GM18951 (cell line): ENCODE measurements at regions not wholly inside any gene's neighbourhood (a gene's known extent, or its start where the extent isn't known, plus 50 kb on each side); places are given as distances from the start of the nearest gene placed in this dataset.

Experiments used
- POLR2A ChIP-seq: IDR thresholded peaks from 4 replicates; pipeline ENCODE4 v1.6.1; 2011; ENCODE audit warnings: mild to moderate bottlenecking; ENCODE audit not compliant: insufficient read length, insufficient read depth; ENCODE audit errors: extremely low read depth
- in situ Hi-C: fragments of 300-500 bp; cut with MboI; formaldehyde crosslinking; loops from one replicate; pipeline ENCODE4 v1.12.0; 2022; ENCODE audit warnings: low sequenced_read_pairs, mixed read lengths, inconsistent platforms; ENCODE audit not compliant: unreplicated experiment

DNA sequence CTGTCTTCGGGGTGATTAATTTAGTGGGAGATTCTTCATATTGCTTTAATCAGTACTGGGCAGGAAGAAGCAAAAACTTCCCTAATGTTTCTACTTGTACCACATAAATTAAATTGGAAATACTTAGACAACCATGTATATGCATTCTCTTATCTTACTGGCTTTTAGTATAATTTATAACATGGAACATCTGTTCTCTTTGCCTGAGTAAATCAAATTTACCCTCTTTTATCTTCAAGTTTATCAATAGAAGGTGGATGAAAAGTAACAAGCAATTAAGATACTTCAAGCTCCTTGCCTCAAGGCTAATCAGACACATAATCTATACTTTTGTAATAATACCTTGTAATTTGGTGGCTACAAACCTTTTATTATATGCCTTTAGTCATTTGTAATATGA is 274.4 kb upstream of the ARX start:
- in situ Hi-C loops, result no loop called here
- no peak for TF ChIP-seq POLR2A

- in situ Hi-C loops, result no loop called here
- no peak for TF ChIP-seq POLR2A
These were observed 272.9 kb upstream of the ARX start for GRCh38 chrX:25288676-25289075.

- in situ Hi-C loops, result no loop called here
- TF ChIP-seq POLR2A, result no peak
These were observed 271.8 kb upstream of the ARX start for GRCh38 chrX:25287521-25287920.

- in situ Hi-C loops, result no loop called here
- TF ChIP-seq POLR2A, result no peak
These were observed 269.8 kb upstream of the ARX start for GRCh38 chrX:25285598-25285997.

- in situ Hi-C loops, result no loop called here
- no peak for TF ChIP-seq POLR2A
These were observed 263.7 kb upstream of the ARX start for GRCh38 chrX:25279510-25279909.

GRCh38 chrX:25278341-25278740 is 262.6 kb upstream of the ARX start:
- TF ChIP-seq POLR2A, result no peak
- in situ Hi-C loops, result no loop called here

GRCh38 chrX:25277574-25277973 is 261.8 kb upstream of the ARX start:
- in situ Hi-C loops, result no loop called here
- no peak for TF ChIP-seq POLR2A

- no peak for TF ChIP-seq POLR2A
- in situ Hi-C loops, result no loop called here
These were observed 259.4 kb upstream of the ARX start for GRCh38 chrX:25275159-25275558.

- TF ChIP-seq POLR2A, result no peak
- in situ Hi-C loops, result no loop called here
These were observed 225.7 kb upstream of the ARX start for GRCh38 chrX:25241461-25241860.

DNA sequence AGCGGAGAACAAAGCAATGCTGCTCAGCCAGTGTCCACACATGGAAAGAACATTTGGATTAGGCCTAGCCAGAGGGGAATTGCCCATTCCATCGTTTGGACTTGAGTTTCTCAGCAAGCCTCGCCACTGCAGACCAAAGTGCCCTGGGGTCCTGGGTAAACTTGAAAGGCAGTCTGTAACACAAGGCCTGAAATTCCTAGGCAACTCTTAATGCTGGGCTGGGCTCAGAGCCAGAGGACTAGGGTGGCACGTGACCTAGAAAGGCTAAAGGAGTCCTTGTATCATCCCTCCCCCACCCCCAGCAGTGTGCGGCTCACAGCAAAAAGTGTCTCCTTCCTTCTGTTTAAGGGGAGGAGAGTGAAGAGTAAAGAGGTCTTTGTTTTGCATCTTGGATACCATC is 210.4 kb upstream of the ARX start:
- no peak for TF ChIP-seq POLR2A
- in situ Hi-C loops, result no loop called here

DNA sequence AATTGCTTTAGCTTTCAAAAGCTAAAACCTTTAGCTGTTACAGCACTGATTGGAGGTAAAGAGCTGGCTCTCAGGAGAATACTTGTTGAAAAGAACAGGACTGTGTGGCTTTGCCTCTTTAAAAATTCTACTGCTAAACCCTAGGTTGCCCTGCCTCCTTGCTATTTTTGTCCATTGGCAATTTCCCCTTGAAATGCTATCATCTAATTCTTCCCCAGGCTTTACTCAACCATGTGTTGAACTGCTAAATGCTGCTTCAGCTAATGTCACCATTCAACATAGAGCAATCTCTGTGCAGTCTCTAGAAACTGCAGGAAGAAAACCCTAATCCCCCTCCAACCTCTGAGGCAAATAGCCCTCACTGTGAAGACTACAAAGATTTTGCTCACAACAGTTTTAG is 203.7 kb upstream of the ARX start:
- no peak for TF ChIP-seq POLR2A
- in situ Hi-C loops, result no loop called here

DNA sequence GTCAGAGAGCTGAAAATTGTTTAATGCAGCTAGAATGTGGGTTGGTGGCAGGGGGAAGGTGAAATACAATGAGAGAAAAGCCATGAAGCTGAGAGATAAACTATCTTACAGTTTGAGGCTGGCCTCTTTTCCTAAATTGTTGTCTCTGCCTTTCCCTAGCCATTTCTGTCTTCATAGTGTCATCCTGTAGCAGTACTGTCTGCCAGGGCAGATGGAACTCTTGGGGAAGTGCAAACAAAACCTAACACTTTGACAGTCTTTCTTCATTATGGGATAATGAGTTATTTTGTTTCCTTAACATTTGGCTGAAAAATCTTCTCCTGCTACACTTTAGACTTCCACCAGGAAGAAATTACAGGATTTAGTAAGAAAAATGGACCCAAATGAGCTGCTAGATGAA is 197.8 kb upstream of the ARX start:
- in situ Hi-C loops, result no loop called here
- no peak for TF ChIP-seq POLR2A

DNA sequence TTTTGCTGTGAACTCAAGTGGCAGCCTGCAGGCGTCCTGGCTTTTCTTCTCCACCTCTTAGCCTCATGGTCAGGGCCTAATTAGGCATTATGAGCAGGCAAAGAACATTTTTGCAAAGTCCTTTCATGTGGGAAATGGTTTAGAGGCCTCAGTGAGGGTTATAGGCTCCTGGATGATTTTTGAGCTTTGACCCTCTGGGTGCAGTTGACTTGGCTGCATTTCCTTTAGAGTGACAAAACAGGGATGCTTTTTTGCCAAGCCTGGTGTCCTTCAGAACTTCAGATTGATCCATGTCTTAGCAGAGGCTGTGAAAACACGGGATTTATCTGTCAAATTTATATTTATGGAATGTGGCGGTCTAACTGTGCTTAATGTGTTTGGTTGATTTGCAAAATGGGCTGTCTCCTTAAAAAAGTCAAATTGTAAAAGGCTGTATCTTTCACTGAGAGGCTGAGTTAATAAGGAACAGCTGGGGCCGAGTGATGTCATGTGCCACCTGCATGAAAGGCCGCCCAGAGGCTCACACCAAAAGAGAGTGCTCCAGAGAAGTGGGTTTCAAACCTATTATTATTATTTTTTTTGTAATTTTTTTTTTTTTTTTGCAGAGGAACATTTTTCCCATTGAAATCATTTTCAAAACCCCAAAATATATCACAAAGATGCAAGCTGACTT is 192.2 kb upstream of the ARX start:
- in situ Hi-C loops, result no loop called here
- TF ChIP-seq POLR2A, result no peak

DNA sequence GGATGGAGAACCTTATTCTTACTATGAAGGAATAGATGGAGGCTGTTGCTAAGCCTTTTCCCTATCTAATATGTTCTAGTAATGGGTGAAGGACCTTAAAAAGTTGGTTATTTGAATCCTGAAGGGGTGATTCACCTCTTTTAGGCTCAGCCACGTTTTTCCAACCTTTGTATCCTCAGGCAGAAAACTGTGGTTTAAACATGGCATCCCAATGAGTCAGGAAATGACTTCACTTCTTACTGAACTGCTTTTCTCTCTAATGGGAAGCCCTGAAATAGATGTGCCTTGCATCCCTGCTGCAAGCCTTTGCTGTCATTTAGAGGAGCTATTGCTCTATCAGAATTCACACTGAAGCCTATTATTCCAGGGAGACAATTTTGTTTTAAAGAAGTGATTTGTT is 191.0 kb upstream of the ARX start:
- no peak for TF ChIP-seq POLR2A
- in situ Hi-C loops, result no loop called here

GRCh38 chrX:25204182-25204581 is 188.4 kb upstream of the ARX start:
- in situ Hi-C loops, result no loop called here

DNA sequence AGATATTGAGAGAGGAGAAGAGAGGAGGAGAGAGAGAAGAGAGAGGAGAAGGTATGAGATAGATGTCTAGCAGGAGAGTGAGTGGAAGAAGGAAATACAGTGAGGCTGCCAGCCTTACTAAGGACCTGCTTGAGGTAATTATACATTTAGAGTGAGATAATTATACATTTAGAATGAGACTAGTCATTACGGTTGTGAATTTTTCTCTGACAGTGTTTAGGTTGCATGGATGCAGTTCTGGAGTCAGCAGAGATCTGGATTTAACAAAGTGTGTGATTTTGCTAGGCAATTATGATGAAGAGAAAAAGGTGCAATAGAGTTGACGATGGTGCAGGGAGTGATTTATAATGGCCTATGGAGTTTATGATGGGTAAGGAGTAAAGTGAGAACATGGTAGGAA is 187.1 kb upstream of the ARX start:
- TF ChIP-seq POLR2A, result no peak
- in situ Hi-C loops, result no loop called here

More at GRCh38 chrX:25204182-25204581, 188.4 kb upstream of the ARX start:
- TF ChIP-seq POLR2A, result no peak

- TF ChIP-seq POLR2A, result no peak
- in situ Hi-C loops, result no loop called here
These were observed 183.1 kb upstream of the ARX start for GRCh38 chrX:25198891-25199290.
